ENCODE measurements at regions not wholly inside any gene's neighbourhood (a gene's known extent, or its start where the extent isn't known, plus 50 kb on each side); places are given as distances from the start of the nearest gene placed in this dataset.

- TF ChIP-seq CTCF (IDR thresholded peaks at IDR 0.05): peak in 4 of 6 experiments; percentile 28 to 48 (median 37)
- TF ChIP-seq POLR2A (IDR thresholded peaks at IDR 0.05): no peak
These were observed 268.5 kb downstream of the RPS24 start for GRCh38 chr10:78301891-78302738.

Measured in thyroid gland (tissue), 4 donors.